Astrocyte (in vitro differentiated cells and primary cell): ENCODE measurements at regions not wholly inside any gene's neighbourhood (a gene's known extent, or its start where the extent isn't known, plus 50 kb on each side); places are given as distances from the start of the nearest gene placed in this dataset.

Experiments
- DNase-seq: peaks from one replicate; pipeline ENCODE4 v3.0.0-alpha.2; 2010; ENCODE audit warnings: low read depth
- FAIRE-seq: peaks from 2 replicates; lab custom pipeline; 2011; peaks lifted over from hg19 to GRCh38; lab: Jason Lieb, UNC
- H2AFZ ChIP-seq: 2 replicates; pipeline ENCODE4 v1.6.0; 2012; ENCODE audit warnings: low read depth, low read length, inconsistent platforms
- H3K27ac ChIP-seq: 2 replicates; pipeline ENCODE4 v1.5.1; 2011; ENCODE audit warnings: low read depth, low read length, inconsistent platforms
- H3K27me3 ChIP-seq: 2 replicates; pipeline ENCODE4 v1.6.0; 2011; ENCODE audit warnings: low read length, inconsistent platforms; ENCODE audit not compliant: insufficient read depth
- H3K36me3 ChIP-seq: 2 replicates; pipeline ENCODE4 v1.5.1; 2011; ENCODE audit warnings: low read length, inconsistent platforms; ENCODE audit not compliant: insufficient read depth
- H3K4me1 ChIP-seq: 2 replicates; pipeline ENCODE4 v1.5.1; 2011; ENCODE audit warnings: low read length, inconsistent platforms; ENCODE audit not compliant: insufficient read depth
- H3K4me2 ChIP-seq: 2 replicates; pipeline ENCODE4 v1.6.0; 2012; ENCODE audit warnings: low read length, inconsistent platforms
- H3K4me3 ChIP-seq: 2 replicates; pipeline ENCODE4 v1.5.1; 2011; ENCODE audit warnings: low read depth, mild to moderate bottlenecking, low read length, inconsistent platforms; ENCODE audit not compliant: insufficient read depth
- H3K79me2 ChIP-seq: 2 replicates; pipeline ENCODE4 v1.6.0; 2012; ENCODE audit warnings: mild to moderate bottlenecking, low read length, inconsistent platforms; ENCODE audit not compliant: insufficient read depth
- H3K9ac ChIP-seq: 2 replicates; pipeline ENCODE4 v1.6.0; 2012; ENCODE audit warnings: mild to moderate bottlenecking, low read length, inconsistent platforms
- H3K9me3 ChIP-seq: 2 replicates; pipeline ENCODE4 v1.5.1; 2012; ENCODE audit warnings: low read depth, mild to moderate bottlenecking, low read length, inconsistent platforms; ENCODE audit not compliant: insufficient read depth
- H4K20me1 ChIP-seq: 2 replicates; pipeline ENCODE4 v1.6.0; 2012; ENCODE audit warnings: low read length, inconsistent platforms; ENCODE audit not compliant: insufficient read depth
- H3K27ac Mint-ChIP-seq: one replicate; pipeline ENCODE4 v1.8.0; 2021; ENCODE audit warnings: mild to moderate bottlenecking, mixed read lengths; ENCODE audit not compliant: unreplicated experiment
- H3K27me3 Mint-ChIP-seq: one replicate; pipeline ENCODE4 v1.8.0; 2021; ENCODE audit warnings: low read depth, mixed read lengths; ENCODE audit not compliant: unreplicated experiment
- H3K36me3 Mint-ChIP-seq: one replicate; pipeline ENCODE4 v1.8.0; 2021; ENCODE audit warnings: low read depth, mixed read lengths; ENCODE audit not compliant: unreplicated experiment
- H3K4me1 Mint-ChIP-seq: one replicate; pipeline ENCODE4 v1.8.0; 2021; ENCODE audit warnings: low read depth, mixed read lengths; ENCODE audit not compliant: unreplicated experiment
- H3K4me3 Mint-ChIP-seq: one replicate; pipeline ENCODE4 v1.8.0; 2021; ENCODE audit warnings: mild to moderate bottlenecking, moderate library complexity, mixed read lengths; ENCODE audit not compliant: unreplicated experiment
- H3K9me3 Mint-ChIP-seq: one replicate; pipeline ENCODE4 v1.8.0; 2021; ENCODE audit warnings: mild to moderate bottlenecking, mixed read lengths; ENCODE audit not compliant: unreplicated experiment
- CTCF ChIP-seq: IDR thresholded peaks from 2 replicates; pipeline ENCODE4 v1.5.1; 2011; ENCODE audit warnings: low read depth, mild to moderate bottlenecking, inconsistent platforms, low read length, moderate library complexity; ENCODE audit not compliant: insufficient read depth
- EZH2 ChIP-seq: IDR thresholded peaks from 2 replicates; pipeline ENCODE4 v1.6.1; 2012; ENCODE audit warnings: mild to moderate bottlenecking, low read length, inconsistent platforms; ENCODE audit not compliant: insufficient read depth

GRCh38 chr2:16434393-16434792 lies 231.2 kb downstream of the CYRIA start:
- Mint-ChIP-seq H3K4me1 (no peaks in the 10 kb centered on the region), H3K27ac (no peak overlapping the region), H3K27me3 (peaks cover 22% of the 10 kb centered on the region), H3K9me3 (peaks cover 4% of the 10 kb centered on the region), H3K36me3 (no peaks in the 10 kb centered on the region), H3K4me3 (no peak overlapping the region)
- Histone ChIP-seq H3K79me2 (no peaks in the 10 kb centered on the region), H2AFZ (no peak overlapping the region), H3K36me3 (no peaks in the 10 kb centered on the region), H3K4me1 (no peaks in the 10 kb centered on the region), H3K4me2 (no peak overlapping the region), H3K9ac (no peak overlapping the region), H3K9me3 (no peaks in the 10 kb centered on the region), H3K27ac (no peak overlapping the region), H4K20me1 (no peaks in the 10 kb centered on the region), H3K4me3 (no peak overlapping the region), H3K27me3 (no peaks in the 10 kb centered on the region)
- DNase-seq = no peak
- no peak for FAIRE-seq
- TF ChIP-seq CTCF = no peak
- no peak for TF ChIP-seq EZH2

GRCh38 chr2:16430846-16431245 lies 234.8 kb downstream of the CYRIA start:
- Mint-ChIP-seq H3K27ac (no peak overlapping the region), H3K4me1 (no peaks in the 10 kb centered on the region), H3K4me3 (no peak overlapping the region), H3K27me3 (peaks cover 27% of the 10 kb centered on the region), H3K9me3 (peaks cover 4% of the 10 kb centered on the region), H3K36me3 (no peaks in the 10 kb centered on the region)
- H3K4me2 ChIP-seq = no peak overlapping the region
- no peak overlapping the region for H3K9ac ChIP-seq
- TF ChIP-seq CTCF = no peak
- TF ChIP-seq EZH2 = no peak
- no peaks in the 10 kb centered on the region for H4K20me1 ChIP-seq
- no peak for DNase-seq
- H3K9me3 ChIP-seq = no peaks in the 10 kb centered on the region
- H3K4me3 ChIP-seq = no peak overlapping the region
- H2AFZ ChIP-seq = no peak overlapping the region
- H3K36me3 ChIP-seq = no peaks in the 10 kb centered on the region
- no peaks in the 10 kb centered on the region for H3K27me3 ChIP-seq
- no peak for FAIRE-seq
- no peak overlapping the region for H3K27ac ChIP-seq
- no peaks in the 10 kb centered on the region for H3K79me2 ChIP-seq
- no peaks in the 10 kb centered on the region for H3K4me1 ChIP-seq

GRCh38 chr2:16429431-16430145 lies 236.0 kb downstream of the CYRIA start:
- H3K4me3 ChIP-seq = no peak overlapping the region
- no peaks in the 10 kb centered on the region for H3K27me3 ChIP-seq
- Mint-ChIP-seq H3K27ac (no peak overlapping the region), H3K9me3 (peaks cover 4% of the 10 kb centered on the region), H3K36me3 (no peaks in the 10 kb centered on the region), H3K27me3 (peaks cover 27% of the 10 kb centered on the region), H3K4me1 (no peaks in the 10 kb centered on the region), H3K4me3 (no peak overlapping the region)
- DNase-seq (no peak), FAIRE-seq (no peak)
- H3K9me3 ChIP-seq = no peaks in the 10 kb centered on the region
- no peak overlapping the region for H3K27ac ChIP-seq
- no peak overlapping the region for H2AFZ ChIP-seq
- TF ChIP-seq EZH2 = no peak
- TF ChIP-seq CTCF = no peak
- no peaks in the 10 kb centered on the region for H3K36me3 ChIP-seq
- H3K4me1 ChIP-seq = no peaks in the 10 kb centered on the region
- no peak overlapping the region for H3K9ac ChIP-seq
- no peaks in the 10 kb centered on the region for H3K79me2 ChIP-seq
- no peaks in the 10 kb centered on the region for H4K20me1 ChIP-seq
- H3K4me2 ChIP-seq = no peak overlapping the region
